ENCODE measurements at regions not wholly inside any gene's neighbourhood (a gene's known extent, or its start where the extent isn't known, plus 50 kb on each side); places are given as distances from the start of the nearest gene placed in this dataset.

DNA sequence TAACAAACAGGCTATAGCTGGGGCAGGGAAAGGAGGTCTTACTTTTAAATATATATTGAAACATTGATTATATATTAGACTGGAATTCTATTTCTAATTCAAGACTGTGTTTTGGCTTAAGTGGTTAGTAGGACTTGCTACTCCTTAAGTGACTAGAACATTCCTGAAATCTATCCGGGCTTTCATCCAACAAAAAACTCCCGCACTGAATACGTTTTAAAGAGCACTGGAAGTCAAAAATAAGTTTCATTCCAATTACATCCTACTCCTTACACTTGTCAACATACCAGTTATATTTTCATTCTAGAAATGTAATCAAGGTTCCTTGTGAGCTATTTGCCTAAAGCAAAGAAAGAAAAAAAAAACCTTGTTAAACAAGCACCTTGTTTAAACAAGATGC, 204.6 kb downstream of the SP3 start:
- Histone ChIP-seq H3K36me3 (ENCODE audit: control insufficient read depth in 2 of 4, insufficient read depth in 4 of 4, low read length in 3 of 4) (no peaks in the 10 kb centered on the region), H2BK120ac (replicated peaks; ENCODE audit: low read depth, low read length) (peak overlapping the region; percentile 61), H3K9ac (replicated peaks in 1 of 4; ENCODE audit: extremely low read depth in 1 of 4, low read depth in 3 of 4, low read length in 3 of 4) (no peak overlapping the region), H3K4me3 (ENCODE audit: extremely low read depth in 1 of 4, insufficient read depth in 2 of 4, low read depth in 3 of 4, low read length in 4 of 4) (no peak overlapping the region), H3K27me3 (replicated peaks in 1 of 4; ENCODE audit: control insufficient read depth in 3 of 4, extremely low read depth in 1 of 4, insufficient read depth in 3 of 4, low read length in 3 of 4) (no peaks in the 10 kb centered on the region), H2BK5ac (ENCODE audit: low read depth, low read length) (peak overlapping the region; percentile 28; the same call in 1 of the 2 replicates), H3K4me2 (ENCODE audit: insufficient read depth in 1 of 2, low read depth in 2 of 2, low read length in 2 of 2) (no peak overlapping the region; a peak in 1 of 4 replicates), H2BK12ac (ENCODE audit: low read depth, low read length) (no peak overlapping the region), H3K18ac (ENCODE audit: extremely low read depth, low read length) (peak overlapping the region; percentile 67; the same call in 1 of the 2 replicates), H3K56ac (replicated peaks; ENCODE audit: insufficient read length, low read depth, low read length) (no peak overlapping the region), H2AK5ac (ENCODE audit: low read depth, low read length) (no peak overlapping the region), H3K9me3 (ENCODE audit: insufficient read depth in 2 of 2, low read depth in 1 of 2, low read length in 1 of 2) (no peaks in the 10 kb centered on the region), H3K14ac (ENCODE audit: insufficient read length) (no peak overlapping the region), H4K5ac (ENCODE audit: insufficient read length, low read depth, low read length) (no peak overlapping the region), H3K4me1 (replicated peaks in 1 of 4; ENCODE audit: control insufficient read depth in 3 of 4, insufficient read depth in 4 of 4, low read length in 3 of 4) (peaks cover 2 to 14% (median 10%) of the 10 kb centered on the region in 4 experiments; a peak in 5 of 7 replicates), H4K91ac (replicated peaks; ENCODE audit: insufficient read length, low read length) (peak overlapping the region; percentile 25), H3K23me2 (ENCODE audit: low read depth, low read length) (no peaks in the 10 kb centered on the region; the same call in 1 of the 2 replicates), H2BK20ac (ENCODE audit: low read length) (no peak overlapping the region; the same call in 1 of the 2 replicates), H2BK15ac (ENCODE audit: low read length) (no peak overlapping the region), H3K27ac (ENCODE audit: low read depth, low read length) (no peak overlapping the region), H4K20me1 (replicated peaks in 1 of 2; ENCODE audit: control insufficient read depth in 1 of 2, insufficient read depth in 2 of 2, low read length in 2 of 2) (no peaks in the 10 kb centered on the region), H3K79me2 (ENCODE audit: control insufficient read depth in 1 of 2, insufficient read depth in 2 of 2, low read length in 2 of 2) (no peaks in the 10 kb centered on the region), H3K4ac (replicated peaks; ENCODE audit: insufficient read length, low read depth, low read length) (peak overlapping the region; percentile 32), H4K8ac (ENCODE audit: extremely low read depth, insufficient read depth, low read length) (no peak overlapping the region), H2AFZ (ENCODE audit: low read length) (no peak overlapping the region), H3K23ac (ENCODE audit: insufficient read length) (no peak overlapping the region), H3K79me1 (ENCODE audit: low read depth, low read length) (no peaks in the 10 kb centered on the region)
- no peak for DNase-seq (ENCODE audit: low read depth in 1 of 2, low spot score in 2 of 2)
- no peak for FAIRE-seq
- WGBS, 2 experiments (ENCODE audit: extremely low coverage in 1 of 2, insufficient coverage in 1 of 2, insufficient read length in 1 of 2, insufficient replicate concordance in 2 of 2, low coverage in 1 of 2, low lambda C conversion rate in 2 of 2, missing lambda C conversion rate in 1 of 2) = 87% methylated on average over 3 of the region's 3 CpGs; no CpG with 5 or more reads in 1 of the 2 experiments
- ChIA-PET POLR2A (ENCODE audit: partially characterized antibody) (interaction anchor here (0.6 to 0.7 kb wide), 2 partner anchors 45 to 144 kb away, joined by 3 to 5 read pairs; no protein-coding TSS in a partner anchor), CTCF (ENCODE audit: partially characterized antibody) (interaction anchor here (0.8 to 1.9 kb wide), 2 partner anchors 12 to 121 kb away, joined by 3 to 4 read pairs; no protein-coding TSS in a partner anchor)
